GM18519 (cell line): ENCODE measurements at regions not wholly inside any gene's neighbourhood (a gene's known extent, or its start where the extent isn't known, plus 50 kb on each side); places are given as distances from the start of the nearest gene placed in this dataset.

Experiments
- ATAC-seq: cut with Tn5 transposase; IDR thresholded peaks from one replicate; pipeline ENCODE4 v1.9.1; 2021; ENCODE audit warnings: mild to moderate bottlenecking, moderate library complexity; ENCODE audit not compliant: unreplicated experiment, low FRiP score

DNA sequence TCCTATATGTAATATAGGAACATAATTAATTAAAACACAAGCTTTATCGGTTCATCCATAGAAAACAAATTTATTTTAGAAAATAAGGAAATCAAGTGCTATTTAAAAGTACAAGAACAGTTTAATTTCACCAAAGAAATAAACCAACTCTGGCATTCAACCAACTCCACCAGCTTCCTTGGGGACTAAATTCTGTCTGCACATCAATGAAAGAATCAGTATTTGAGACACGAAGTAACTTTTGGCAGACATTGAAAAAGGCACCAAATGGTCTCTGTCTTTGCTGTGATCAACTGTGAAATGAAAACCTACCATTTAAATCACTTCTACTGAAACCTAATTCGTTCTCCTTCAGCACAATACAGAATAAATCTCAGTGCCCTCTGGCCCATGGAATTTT lies 719.7 kb upstream of the GRIA3 start:
- ATAC-seq, result no peak

DNA sequence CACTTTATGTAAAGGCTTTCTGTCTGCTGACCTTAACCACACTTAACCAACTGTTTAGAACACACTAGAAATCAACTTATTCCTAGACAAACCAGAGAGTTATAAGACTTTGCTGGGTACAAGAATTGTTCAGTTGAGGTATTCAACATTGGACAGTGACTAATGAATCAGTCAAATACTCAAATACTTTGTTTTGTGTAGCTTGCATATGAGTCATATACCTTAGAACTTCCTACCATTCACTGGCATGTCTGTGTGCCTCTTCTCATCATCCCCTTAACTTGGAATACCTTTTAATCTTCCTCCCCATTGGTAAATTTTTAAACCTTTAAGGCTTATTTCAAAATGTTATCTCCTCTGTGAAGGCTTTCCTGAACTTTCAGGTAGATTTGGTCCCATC lies 708.8 kb upstream of the GRIA3 start:
- ATAC-seq, result no peak

- ATAC-seq, result no peak
Measured at GRCh38 chrX:122500556-122500955, 683.5 kb upstream of the GRIA3 start.

- ATAC-seq, result no peak
Measured at GRCh38 chrX:122501652-122502051, 682.4 kb upstream of the GRIA3 start.

GRCh38 chrX:122504026-122504425 lies 680.1 kb upstream of the GRIA3 start:
- no peak for ATAC-seq

GRCh38 chrX:122512561-122513072 lies 671.5 kb upstream of the GRIA3 start:
- no peak for ATAC-seq

DNA sequence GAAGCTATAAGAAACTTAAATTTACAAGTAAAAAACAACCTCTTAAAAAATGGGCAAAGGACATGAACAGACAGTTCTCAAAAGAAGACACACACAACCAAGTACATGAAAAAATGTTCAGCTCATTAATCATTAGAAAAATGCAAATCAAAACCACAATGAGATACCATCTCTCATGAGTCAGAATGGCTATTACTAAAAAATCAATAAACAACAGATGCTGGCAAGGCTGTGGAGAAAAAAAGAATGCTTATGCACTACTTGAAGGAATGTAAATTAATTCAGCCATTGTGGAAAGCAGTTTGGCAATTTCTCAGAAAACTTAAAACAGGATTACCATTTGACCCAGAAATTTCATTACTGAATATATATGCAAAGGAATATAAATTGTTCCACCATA lies 666.3 kb upstream of the GRIA3 start:
- no peak for ATAC-seq

- no peak for ATAC-seq
Measured at GRCh38 chrX:122545778-122546177, 638.3 kb upstream of the GRIA3 start.

- ATAC-seq, result no peak
Measured at GRCh38 chrX:122546269-122546668, 637.8 kb upstream of the GRIA3 start.

DNA sequence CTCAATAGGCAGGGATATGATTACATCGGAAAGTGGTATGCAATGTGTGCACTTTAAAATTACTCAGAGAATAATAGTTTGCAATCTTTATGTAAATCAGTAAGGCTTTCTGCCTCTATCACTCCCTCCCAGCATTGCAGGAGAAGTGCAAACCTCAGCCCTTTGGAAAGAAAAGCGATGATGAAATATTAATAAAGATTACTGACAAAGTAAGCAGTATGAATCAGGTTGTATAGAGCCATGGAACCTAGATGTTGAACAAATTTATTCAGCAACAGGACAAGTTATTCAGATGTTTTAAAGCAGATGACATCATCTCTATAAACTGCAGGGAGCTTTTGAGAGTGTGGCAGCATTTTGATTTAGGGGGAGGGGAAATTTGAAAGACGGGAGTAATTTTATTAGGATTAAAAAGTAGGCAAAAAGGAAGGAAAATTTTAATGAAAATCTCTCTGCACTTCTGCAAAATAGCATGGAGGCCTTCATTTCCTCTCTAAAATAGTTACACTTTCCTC lies 631.7 kb upstream of the GRIA3 start:
- no peak for ATAC-seq

GRCh38 chrX:122555925-122556324 lies 628.2 kb upstream of the GRIA3 start:
- no peak for ATAC-seq

GRCh38 chrX:122565952-122566351 lies 618.1 kb upstream of the GRIA3 start:
- no peak for ATAC-seq

- no peak for ATAC-seq
Measured at GRCh38 chrX:122566401-122566800, 617.7 kb upstream of the GRIA3 start.

- no peak for ATAC-seq
Measured at GRCh38 chrX:122567911-122568310, 616.2 kb upstream of the GRIA3 start.

GRCh38 chrX:122572461-122572860 lies 611.6 kb upstream of the GRIA3 start:
- ATAC-seq, result no peak

- no peak for ATAC-seq
Measured at GRCh38 chrX:122579036-122579435, 605.0 kb upstream of the GRIA3 start.

GRCh38 chrX:122579526-122579925 lies 604.6 kb upstream of the GRIA3 start:
- no peak for ATAC-seq

DNA sequence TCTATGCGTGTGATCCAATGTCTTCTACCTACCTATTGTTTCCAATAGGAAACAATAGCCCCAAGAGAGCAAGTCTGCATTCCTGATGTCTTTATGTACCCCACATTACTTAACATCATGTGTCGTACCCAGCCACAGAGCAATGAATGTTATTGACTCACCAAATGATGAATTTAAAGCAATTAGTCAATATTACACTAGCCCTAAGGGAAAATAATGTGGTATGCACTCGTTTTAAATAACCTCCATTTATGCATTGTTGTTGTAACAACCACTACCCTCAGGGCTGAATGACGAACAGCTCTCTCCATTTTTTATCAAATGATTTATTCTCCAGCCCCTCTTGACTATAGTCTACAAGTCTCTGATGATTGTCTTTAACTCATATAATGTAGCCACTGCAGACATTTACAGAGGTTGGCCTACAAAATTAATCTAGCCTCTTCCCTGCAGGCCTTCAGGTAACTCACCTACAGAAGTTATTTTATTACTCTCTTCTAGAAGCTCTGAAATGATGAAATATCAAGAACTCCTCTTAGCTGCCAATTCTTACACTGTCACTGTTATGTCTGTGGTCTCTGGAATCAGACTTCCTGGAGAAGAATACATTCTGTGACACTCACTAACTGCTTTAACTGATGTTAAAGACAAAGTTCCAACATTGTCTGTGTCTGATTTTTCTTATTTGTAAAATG lies 601.7 kb upstream of the GRIA3 start:
- ATAC-seq, result no peak

DNA sequence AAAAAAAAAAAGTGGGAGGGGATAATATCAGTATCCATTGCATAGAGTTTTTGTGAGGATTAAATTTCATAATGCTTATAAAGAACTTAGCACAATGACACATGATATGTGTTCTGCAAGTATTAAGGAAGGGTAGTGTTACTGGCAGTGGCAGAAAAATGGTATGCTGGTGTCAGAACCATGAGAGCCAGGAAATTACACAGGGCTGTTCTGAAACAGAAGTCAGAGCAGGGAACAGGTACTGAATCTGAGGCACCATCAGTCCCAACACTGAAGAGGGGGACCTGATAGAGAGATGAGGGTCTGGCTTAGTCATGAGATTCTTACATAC lies 601.1 kb upstream of the GRIA3 start:
- no peak for ATAC-seq

DNA sequence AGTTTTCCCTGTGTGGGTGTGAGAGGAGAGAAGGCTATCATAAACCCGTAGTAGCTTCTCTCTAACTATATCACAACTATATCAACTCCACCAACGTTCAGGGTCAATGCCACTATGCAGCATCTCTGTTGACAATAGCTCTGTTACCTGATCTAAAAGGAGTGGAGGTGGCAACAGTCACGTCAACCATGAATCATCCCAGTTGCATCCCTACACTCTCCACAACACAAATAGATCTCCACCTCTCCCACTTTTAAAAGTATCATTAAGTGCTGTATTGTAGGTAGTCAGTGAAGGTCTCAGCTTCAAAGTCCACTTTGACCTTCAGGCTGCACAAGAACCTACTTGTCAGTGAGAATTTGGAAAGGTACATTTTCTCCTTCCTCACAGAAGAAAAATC lies 600.5 kb upstream of the GRIA3 start:
- ATAC-seq, result no peak

- ATAC-seq, result no peak
Measured at GRCh38 chrX:122584981-122585380, 599.1 kb upstream of the GRIA3 start.

DNA sequence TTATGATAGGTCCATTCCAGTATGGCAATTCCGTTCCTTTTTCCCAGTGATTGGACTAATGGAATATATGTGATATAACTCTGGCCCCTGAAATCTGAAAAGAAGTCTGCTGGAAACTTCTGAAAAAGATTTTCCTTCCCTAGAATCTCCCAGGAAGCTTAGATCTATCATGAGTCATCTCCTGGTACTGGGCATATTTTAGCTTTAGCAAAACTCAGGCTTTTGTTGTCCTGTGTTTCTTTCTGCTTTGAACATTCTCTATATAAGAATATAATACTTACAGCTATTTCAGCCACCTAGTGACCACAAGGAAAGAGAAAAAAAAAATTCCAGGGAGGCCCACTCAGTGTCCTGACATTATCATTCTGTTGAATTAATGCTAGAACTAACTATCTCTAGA lies 597.2 kb upstream of the GRIA3 start:
- no peak for ATAC-seq

DNA sequence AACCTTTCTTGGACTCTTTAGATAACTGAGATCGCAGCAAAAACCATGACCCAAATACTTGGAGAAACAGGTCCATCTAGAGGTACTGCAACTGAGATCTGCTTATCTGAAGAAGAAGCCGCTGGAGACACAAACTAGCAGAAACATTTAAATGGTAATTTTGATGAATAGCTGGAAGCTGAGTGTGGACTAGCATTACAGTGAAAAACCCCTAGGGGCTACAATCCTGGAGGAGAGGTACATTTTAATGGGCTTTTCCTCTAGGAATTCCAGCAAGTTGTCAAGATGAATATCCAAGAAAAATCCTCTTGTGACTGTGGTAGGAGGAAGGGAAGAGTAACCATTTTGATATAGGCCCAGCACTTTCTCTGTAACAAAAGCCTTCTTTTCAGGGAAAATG lies 592.5 kb upstream of the GRIA3 start:
- ATAC-seq, result no peak
